GM19467 (cell line): ENCODE measurements at regions not wholly inside any gene's neighbourhood (a gene's known extent, or its start where the extent isn't known, plus 50 kb on each side); places are given as distances from the start of the nearest gene placed in this dataset.

ENCODE experiments used
- ATAC-seq: cut with Tn5 transposase; IDR thresholded peaks from one replicate; pipeline ENCODE4 v1.9.1; 2021; ENCODE audit warnings: mild to moderate bottlenecking, moderate library complexity; ENCODE audit not compliant: unreplicated experiment

- no peak for ATAC-seq
Observed at GRCh38 chr2:215749092-215749957, 264.0 kb downstream of the MREG start.

GRCh38 chr2:215748446-215748845, 264.9 kb downstream of the MREG start:
- ATAC-seq, result no peak

- no peak for ATAC-seq
Observed at GRCh38 chr2:215746887-215747615, 266.3 kb downstream of the MREG start.

- no peak for ATAC-seq
Observed at GRCh38 chr2:215746226-215746886, 267.0 kb downstream of the MREG start.

- no peak for ATAC-seq
Observed at GRCh38 chr2:215745331-215745730, 268.0 kb downstream of the MREG start.

- no peak for ATAC-seq
Observed at GRCh38 chr2:215744514-215744913, 268.8 kb downstream of the MREG start.

- no peak for ATAC-seq
Observed at GRCh38 chr2:215743066-215743465, 270.3 kb downstream of the MREG start.

- ATAC-seq, result no peak
Observed at GRCh38 chr2:215742021-215742420, 271.3 kb downstream of the MREG start.

- ATAC-seq, result no peak
Observed at GRCh38 chr2:215740071-215740470, 273.3 kb downstream of the MREG start.

- ATAC-seq, result no peak
Observed at GRCh38 chr2:215738351-215738750, 275.0 kb downstream of the MREG start.

- ATAC-seq, result no peak
Observed at GRCh38 chr2:215737477-215737876, 275.9 kb downstream of the MREG start.

- no peak for ATAC-seq
Observed at GRCh38 chr2:215736653-215737290, 276.6 kb downstream of the MREG start.

- no peak for ATAC-seq
Observed at GRCh38 chr2:215731108-215731658, 282.2 kb downstream of the MREG start.

- ATAC-seq, result no peak
Observed at GRCh38 chr2:215729985-215730620, 283.2 kb downstream of the MREG start.

- no peak for ATAC-seq
Observed at GRCh38 chr2:215728504-215729065, 284.8 kb downstream of the MREG start.

GRCh38 chr2:215727507-215728503, 285.5 kb downstream of the MREG start:
- no peak for ATAC-seq

- no peak for ATAC-seq
Observed at GRCh38 chr2:215726070-215726469, 287.3 kb downstream of the MREG start.

- no peak for ATAC-seq
Observed at GRCh38 chr2:215724146-215724545, 288.3 kb upstream of the FN1 start.

GRCh38 chr2:215723631-215724011, 287.8 kb upstream of the FN1 start:
- ATAC-seq, result no peak
